DND-41 (cell line): ENCODE measurements at regions not wholly inside any gene's neighbourhood (a gene's known extent, or its start where the extent isn't known, plus 50 kb on each side); places are given as distances from the start of the nearest gene placed in this dataset.

ENCODE experiments used
- EZH2 ChIP-seq: IDR thresholded peaks from 3 replicates; pipeline ENCODE4 v1.6.1; 2012; ENCODE audit warnings: borderline replicate concordance, low read depth, mild to moderate bottlenecking, moderate library complexity, low read length, inconsistent platforms; ENCODE audit not compliant: severe bottlenecking
- TF ChIP-seq, protein P1 (sequence below): IDR thresholded peaks from 2 replicates; pipeline ENCODE4 v1.5.1; 2012; ENCODE audit warnings: borderline replicate concordance, low read length, moderate library complexity, mild to moderate bottlenecking; ENCODE audit not compliant: poor library complexity, severe bottlenecking; ENCODE audit errors: extremely low read depth

DNA sequence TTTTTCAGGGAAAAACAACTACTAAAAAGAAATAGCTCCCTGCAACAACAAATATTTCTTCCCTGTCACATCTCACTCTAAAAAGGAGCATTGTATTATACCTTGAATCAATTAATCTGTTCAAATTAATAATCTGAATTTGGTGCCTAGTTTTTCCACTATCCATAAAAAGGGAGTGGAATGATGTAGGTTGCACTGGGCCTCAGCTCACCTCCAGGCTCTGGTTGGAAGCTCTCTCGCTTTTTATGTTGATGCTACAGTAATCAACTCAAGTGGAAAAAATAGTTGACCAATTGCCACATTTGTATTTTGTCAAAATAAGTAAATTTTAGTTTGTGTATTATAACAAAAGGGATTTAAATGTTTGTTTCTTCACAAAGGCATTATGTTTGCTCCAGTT lies 126.1 kb downstream of the MAD2L1 start:
- TF ChIP-seq, protein P1, sequence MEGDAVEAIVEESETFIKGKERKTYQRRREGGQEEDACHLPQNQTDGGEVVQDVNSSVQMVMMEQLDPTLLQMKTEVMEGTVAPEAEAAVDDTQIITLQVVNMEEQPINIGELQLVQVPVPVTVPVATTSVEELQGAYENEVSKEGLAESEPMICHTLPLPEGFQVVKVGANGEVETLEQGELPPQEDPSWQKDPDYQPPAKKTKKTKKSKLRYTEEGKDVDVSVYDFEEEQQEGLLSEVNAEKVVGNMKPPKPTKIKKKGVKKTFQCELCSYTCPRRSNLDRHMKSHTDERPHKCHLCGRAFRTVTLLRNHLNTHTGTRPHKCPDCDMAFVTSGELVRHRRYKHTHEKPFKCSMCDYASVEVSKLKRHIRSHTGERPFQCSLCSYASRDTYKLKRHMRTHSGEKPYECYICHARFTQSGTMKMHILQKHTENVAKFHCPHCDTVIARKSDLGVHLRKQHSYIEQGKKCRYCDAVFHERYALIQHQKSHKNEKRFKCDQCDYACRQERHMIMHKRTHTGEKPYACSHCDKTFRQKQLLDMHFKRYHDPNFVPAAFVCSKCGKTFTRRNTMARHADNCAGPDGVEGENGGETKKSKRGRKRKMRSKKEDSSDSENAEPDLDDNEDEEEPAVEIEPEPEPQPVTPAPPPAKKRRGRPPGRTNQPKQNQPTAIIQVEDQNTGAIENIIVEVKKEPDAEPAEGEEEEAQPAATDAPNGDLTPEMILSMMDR: no peak
- TF ChIP-seq EZH2: no peak
